Lower lobe of right lung (tissue), 2 donors: ENCODE measurements at regions not wholly inside any gene's neighbourhood (a gene's known extent, or its start where the extent isn't known, plus 50 kb on each side); places are given as distances from the start of the nearest gene placed in this dataset.

Experiments
- ATAC-seq, 2 donors: fragments of 200-7000 bp; cut with Tn5 transposase; one replicate each; pipeline ENCODE4 v1.9.1; 2020 to 2022; ENCODE audit warnings: mild to moderate bottlenecking in 2 of 2, moderate library complexity in 2 of 2
- DNase-seq: peaks from one replicate; pipeline ENCODE4 v3.0.0-alpha.2; 2020
- H3K27ac ChIP-seq: fragments of 200-600 bp; one replicate; pipeline ENCODE4 v1.8.0; 2022
- H3K27me3 ChIP-seq: fragments of 200-600 bp; one replicate; pipeline ENCODE4 v1.8.0; 2022; ENCODE audit warnings: low read depth
- H3K36me3 ChIP-seq: fragments of 200-600 bp; one replicate; pipeline ENCODE4 v1.8.0; 2022; ENCODE audit warnings: mild to moderate bottlenecking
- H3K4me1 ChIP-seq: fragments of 200-600 bp; one replicate; pipeline ENCODE4 v1.8.0; 2022
- H3K4me3 ChIP-seq: fragments of 200-600 bp; one replicate; pipeline ENCODE4 v1.8.0; 2022; ENCODE audit warnings: mild to moderate bottlenecking
- H3K9me3 ChIP-seq: fragments of 200-600 bp; one replicate; pipeline ENCODE4 v1.8.0; 2022
- intact Hi-C: fragments of 100-400 bp; cut with DNase I; formaldehyde crosslinking; loops from one replicate; pipeline ENCODE4 v1.11.0; 2022
- TF ChIP-seq, protein P1 (sequence below): fragments of 200-600 bp; IDR thresholded peaks from one replicate; pipeline ENCODE4 v1.8.0; 2022; ENCODE audit warnings: antibody characterized with exemption, mild to moderate bottlenecking
- donor health status: DM: no; HTN: yes; CAD: no; lungs with severe emphysema.

DNA sequence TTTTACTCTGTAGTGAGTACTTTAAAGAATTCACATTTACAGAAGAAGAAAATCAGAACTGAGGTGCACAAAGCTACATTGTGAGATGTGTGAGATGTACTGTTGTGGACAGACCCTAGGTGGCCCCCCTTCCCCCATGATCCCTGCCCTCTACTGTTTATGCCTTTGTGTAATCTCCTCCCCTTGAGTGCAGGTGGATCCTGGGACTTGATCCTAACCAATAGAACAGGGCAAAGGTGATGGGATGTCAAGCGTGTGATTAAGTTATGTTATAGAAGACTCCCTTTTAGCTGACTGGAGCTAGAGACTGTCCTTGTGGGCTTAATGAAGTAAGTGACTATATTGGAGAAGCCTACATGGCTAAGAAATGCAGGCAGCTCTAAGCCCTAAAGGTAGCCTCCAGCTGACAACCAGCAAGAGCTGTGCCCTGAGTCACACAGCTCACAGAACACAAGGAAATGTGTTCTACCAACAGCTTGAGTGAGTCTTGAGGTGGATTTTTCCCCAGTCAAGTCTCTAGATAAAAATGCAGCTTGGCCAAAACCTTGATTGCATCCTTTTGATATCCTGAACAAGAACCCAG is 225.2 kb upstream of the LEF1 start:
- Histone ChIP-seq H3K27me3 (no peaks in the 10 kb centered on the region), H3K9me3 (no peaks in the 10 kb centered on the region), H3K4me3 (no peak overlapping the region), H3K4me1 (no peaks in the 10 kb centered on the region), H3K36me3 (no peaks in the 10 kb centered on the region), H3K27ac (no peak overlapping the region)
- TF ChIP-seq, protein P1, sequence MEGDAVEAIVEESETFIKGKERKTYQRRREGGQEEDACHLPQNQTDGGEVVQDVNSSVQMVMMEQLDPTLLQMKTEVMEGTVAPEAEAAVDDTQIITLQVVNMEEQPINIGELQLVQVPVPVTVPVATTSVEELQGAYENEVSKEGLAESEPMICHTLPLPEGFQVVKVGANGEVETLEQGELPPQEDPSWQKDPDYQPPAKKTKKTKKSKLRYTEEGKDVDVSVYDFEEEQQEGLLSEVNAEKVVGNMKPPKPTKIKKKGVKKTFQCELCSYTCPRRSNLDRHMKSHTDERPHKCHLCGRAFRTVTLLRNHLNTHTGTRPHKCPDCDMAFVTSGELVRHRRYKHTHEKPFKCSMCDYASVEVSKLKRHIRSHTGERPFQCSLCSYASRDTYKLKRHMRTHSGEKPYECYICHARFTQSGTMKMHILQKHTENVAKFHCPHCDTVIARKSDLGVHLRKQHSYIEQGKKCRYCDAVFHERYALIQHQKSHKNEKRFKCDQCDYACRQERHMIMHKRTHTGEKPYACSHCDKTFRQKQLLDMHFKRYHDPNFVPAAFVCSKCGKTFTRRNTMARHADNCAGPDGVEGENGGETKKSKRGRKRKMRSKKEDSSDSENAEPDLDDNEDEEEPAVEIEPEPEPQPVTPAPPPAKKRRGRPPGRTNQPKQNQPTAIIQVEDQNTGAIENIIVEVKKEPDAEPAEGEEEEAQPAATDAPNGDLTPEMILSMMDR, result no peak
- ATAC-seq, result no peak
- no peak for DNase-seq
- intact Hi-C loops, result no loop called here

DNA sequence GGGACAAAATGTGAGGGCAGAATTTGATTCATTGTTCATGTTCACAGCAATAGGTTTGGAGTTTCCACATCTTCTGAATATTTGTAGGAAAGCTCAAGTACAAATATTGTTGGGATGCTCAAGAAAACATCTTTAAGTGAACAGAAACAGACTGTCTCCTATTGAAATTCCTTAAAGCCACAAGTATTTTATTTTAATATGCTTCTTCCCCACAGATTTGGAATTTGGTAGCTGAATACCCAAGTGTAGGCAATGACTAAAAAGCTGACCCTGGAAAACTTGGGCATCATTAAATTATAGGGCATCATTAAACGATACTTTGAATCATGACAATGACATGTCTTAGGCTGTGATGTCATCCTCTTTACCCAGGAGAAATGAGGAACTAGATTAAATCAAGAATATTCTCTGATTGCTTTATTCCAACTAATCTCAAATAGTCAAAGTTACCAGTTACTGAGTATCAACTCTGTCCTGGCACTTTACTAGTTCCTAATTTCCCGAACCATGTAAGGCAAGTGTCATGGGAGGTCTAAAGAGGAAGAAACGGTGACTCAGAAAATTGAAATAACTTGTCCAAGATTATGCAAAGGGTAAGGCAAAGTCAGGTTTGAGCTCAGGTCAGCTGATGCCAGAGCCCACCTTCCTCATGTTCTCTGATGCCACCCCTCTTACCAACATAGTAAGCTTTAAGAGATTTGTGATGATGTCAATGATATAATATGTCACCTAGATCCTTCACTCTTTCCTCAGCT is 223.1 kb upstream of the LEF1 start:
- H3K4me3 ChIP-seq, result no peak overlapping the region
- H3K9me3 ChIP-seq, result no peaks in the 10 kb centered on the region
- no peaks in the 10 kb centered on the region for H3K4me1 ChIP-seq
- no peaks in the 10 kb centered on the region for H3K36me3 ChIP-seq
- intact Hi-C loops, result no loop called here
- no peak overlapping the region for H3K27ac ChIP-seq
- no peak for DNase-seq
- TF ChIP-seq, protein P1, result no peak
- no peak for ATAC-seq
- no peaks in the 10 kb centered on the region for H3K27me3 ChIP-seq

DNA sequence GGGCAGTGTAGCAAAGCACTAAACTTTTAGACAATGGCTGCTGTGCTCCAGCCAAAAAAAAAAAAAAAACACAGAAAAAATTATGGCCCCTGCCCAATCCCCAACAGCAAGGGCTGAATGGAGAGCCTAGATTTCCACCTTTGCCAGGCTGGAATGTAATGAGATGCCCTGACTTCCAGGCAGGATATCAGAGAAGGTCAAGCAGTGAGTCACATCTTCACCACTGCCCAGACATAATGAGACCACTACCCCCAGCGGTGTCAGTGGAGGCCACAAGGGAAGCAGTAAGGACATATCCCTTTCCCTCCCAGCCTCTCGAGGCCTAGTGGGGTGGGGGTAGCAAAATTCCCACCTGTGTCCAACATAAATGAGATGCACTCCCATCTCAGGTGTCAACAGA is 216.3 kb upstream of the LEF1 start:
- Histone ChIP-seq H3K27me3 (no peaks in the 10 kb centered on the region), H3K4me3 (no peak overlapping the region), H3K27ac (no peak overlapping the region), H3K36me3 (no peaks in the 10 kb centered on the region), H3K4me1 (no peaks in the 10 kb centered on the region), H3K9me3 (no peaks in the 10 kb centered on the region)
- ATAC-seq (no peak), DNase-seq (no peak)
- intact Hi-C loops, result no loop called here
- TF ChIP-seq, protein P1, result no peak

DNA sequence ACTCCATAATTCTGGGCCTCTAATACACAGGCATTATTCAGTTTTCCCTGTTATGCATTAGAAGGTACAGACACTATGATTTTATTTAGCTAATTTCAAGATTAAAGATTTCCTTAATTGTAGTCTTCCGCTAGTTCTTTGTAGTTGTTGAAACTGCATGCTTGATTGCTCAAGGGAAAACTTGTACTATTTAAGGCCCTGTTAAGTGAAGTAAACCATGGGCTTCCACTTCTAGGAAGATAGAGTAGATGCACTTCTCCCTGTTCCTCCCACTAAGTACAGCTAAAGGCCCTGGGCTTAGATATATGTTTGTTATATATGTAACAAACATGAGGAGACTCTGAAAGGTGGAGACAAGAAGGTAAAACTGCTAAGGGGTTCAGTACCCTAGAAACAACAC is 215.8 kb upstream of the LEF1 start:
- no peak for DNase-seq
- ATAC-seq, result no peak
- intact Hi-C loops, result no loop called here
- no peaks in the 10 kb centered on the region for H3K9me3 ChIP-seq
- no peaks in the 10 kb centered on the region for H3K27me3 ChIP-seq
- H3K36me3 ChIP-seq, result no peaks in the 10 kb centered on the region
- TF ChIP-seq, protein P1, result no peak
- H3K4me1 ChIP-seq, result no peaks in the 10 kb centered on the region
- no peak overlapping the region for H3K27ac ChIP-seq
- H3K4me3 ChIP-seq, result no peak overlapping the region

DNA sequence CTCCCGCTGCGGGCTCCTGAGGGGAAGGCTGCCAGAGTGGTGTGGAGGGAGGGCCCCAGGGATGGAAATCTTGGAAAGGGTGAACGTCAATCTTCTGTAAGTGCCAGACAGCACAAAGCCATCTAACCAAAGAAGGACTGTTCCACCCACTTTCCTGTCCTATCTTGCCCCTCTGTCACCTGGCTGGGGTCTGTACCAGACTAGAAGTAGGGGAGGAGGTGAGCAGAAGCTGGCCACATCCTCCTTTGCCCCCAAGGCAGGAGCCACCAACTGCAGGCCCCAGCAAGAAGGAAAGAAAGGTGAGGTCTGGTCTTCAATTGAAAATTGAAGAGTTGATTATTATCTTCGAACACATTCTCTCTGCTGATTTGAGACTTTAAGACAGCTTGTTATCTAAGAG is 214.4 kb upstream of the LEF1 start:
- DNase-seq, result no peak

More for the DNA sequence above, 214.4 kb upstream of the LEF1 start:
- no peaks in the 10 kb centered on the region for H3K9me3 ChIP-seq
- H3K4me3 ChIP-seq, result no peak overlapping the region
- H3K27me3 ChIP-seq, result no peaks in the 10 kb centered on the region
- intact Hi-C loops, result no loop called here
- no peaks in the 10 kb centered on the region for H3K36me3 ChIP-seq
- no peak for ATAC-seq
- no peak overlapping the region for H3K27ac ChIP-seq
- TF ChIP-seq, protein P1, result no peak
- no peaks in the 10 kb centered on the region for H3K4me1 ChIP-seq
